OCI-LY1 (cell line): ENCODE measurements at regions not wholly inside any gene's neighbourhood (a gene's known extent, or its start where the extent isn't known, plus 50 kb on each side); places are given as distances from the start of the nearest gene placed in this dataset.

ENCODE experiments used
- H2AFZ ChIP-seq: fragments of 200-600 bp; sonication (generic), shearing (Covaris generic); 2 replicates; pipeline ENCODE4 v1.6.0; 2014; ENCODE audit warnings: antibody characterized with exemption, mild to moderate bottlenecking, low read length
- H3F3A ChIP-seq: fragments of 200-600 bp; sonication (generic), shearing (Covaris generic); 2 replicates; pipeline ENCODE4 v1.6.0; 2014; ENCODE audit warnings: mild to moderate bottlenecking, antibody characterized with exemption, low read length, moderate library complexity; ENCODE audit not compliant: insufficient read depth
- H3K27ac ChIP-seq: fragments of 200-600 bp; sonication (generic); 2 replicates; pipeline ENCODE4 v1.5.1; 2014; ENCODE audit warnings: low read length, mixed run types, mild to moderate bottlenecking, low read depth; ENCODE audit not compliant: poor library complexity, severe bottlenecking
- H3K27me3 ChIP-seq: fragments of 200-600 bp; sonication (generic); 2 replicates; pipeline ENCODE4 v1.6.0; 2014; ENCODE audit warnings: antibody characterized with exemption, mild to moderate bottlenecking, low read length, moderate library complexity; ENCODE audit not compliant: insufficient read depth
- H3K36me3 ChIP-seq: fragments of 200-600 bp; sonication (generic); 2 replicates; pipeline ENCODE4 v1.6.1; 2014; ENCODE audit warnings: mild to moderate bottlenecking, antibody characterized with exemption, low read length, moderate library complexity, mixed read lengths; ENCODE audit not compliant: insufficient read depth
- H3K4me1 ChIP-seq: fragments of 200-600 bp; sonication (generic); 2 replicates; pipeline ENCODE4 v1.5.1; 2014; ENCODE audit warnings: mild to moderate bottlenecking, low read length, moderate library complexity; ENCODE audit not compliant: insufficient read depth, severe bottlenecking
- H3K4me2 ChIP-seq: fragments of 200-600 bp; sonication (generic), shearing (Covaris generic); 2 replicates; pipeline ENCODE4 v1.6.1; 2014; ENCODE audit warnings: low read length
- H3K4me3 ChIP-seq: fragments of 200-600 bp; sonication (generic); 2 replicates; pipeline ENCODE4 v1.5.1; 2014; ENCODE audit warnings: low read length, low read depth, mild to moderate bottlenecking, mixed read lengths; ENCODE audit not compliant: poor library complexity, severe bottlenecking
- H3K79me2 ChIP-seq: fragments of 200-600 bp; shearing (Covaris generic); 2 replicates; pipeline ENCODE4 v1.6.1; 2016; ENCODE audit warnings: mixed run types, low read length, mixed read lengths; ENCODE audit not compliant: insufficient read depth
- H3K9ac ChIP-seq: fragments of 200-600 bp; sonication (generic), shearing (Covaris generic); 2 replicates; pipeline ENCODE4 v1.6.1; 2014; ENCODE audit warnings: mild to moderate bottlenecking, low read length, mixed read lengths
- H3K9me2 ChIP-seq: fragments of 200-600 bp; sonication (generic), shearing (Covaris generic); 2 replicates; pipeline ENCODE4 v1.6.1; 2014; ENCODE audit warnings: low read depth, mild to moderate bottlenecking, low read length, mixed read lengths
- H3K9me3 ChIP-seq: fragments of 200-600 bp; shearing (Covaris generic); 2 replicates; pipeline ENCODE4 v1.6.1; 2014; ENCODE audit warnings: low read length, mixed read lengths
- H4K20me1 ChIP-seq: fragments of 200-600 bp; sonication (generic), shearing (Covaris generic); 2 replicates; pipeline ENCODE4 v1.6.0; 2016; ENCODE audit warnings: mild to moderate bottlenecking, low read length; ENCODE audit not compliant: insufficient read depth
- EZH2 ChIP-seq: fragments of 200-600 bp; sonication (generic), shearing (Covaris generic); IDR thresholded peaks from 2 replicates; pipeline ENCODE4 v1.8.0; 2017; ENCODE audit warnings: borderline replicate concordance, mixed run types, mild to moderate bottlenecking, antibody characterized with exemption, low read length, moderate library complexity, mixed read lengths
- TF ChIP-seq, protein P1 (sequence below): fragments of 200-600 bp; sonication (generic), shearing (Covaris generic); IDR thresholded peaks from 2 replicates; pipeline ENCODE4 v1.5.1; 2017; ENCODE audit warnings: mild to moderate bottlenecking, antibody characterized with exemption, low read length, moderate library complexity, mixed read lengths

DNA sequence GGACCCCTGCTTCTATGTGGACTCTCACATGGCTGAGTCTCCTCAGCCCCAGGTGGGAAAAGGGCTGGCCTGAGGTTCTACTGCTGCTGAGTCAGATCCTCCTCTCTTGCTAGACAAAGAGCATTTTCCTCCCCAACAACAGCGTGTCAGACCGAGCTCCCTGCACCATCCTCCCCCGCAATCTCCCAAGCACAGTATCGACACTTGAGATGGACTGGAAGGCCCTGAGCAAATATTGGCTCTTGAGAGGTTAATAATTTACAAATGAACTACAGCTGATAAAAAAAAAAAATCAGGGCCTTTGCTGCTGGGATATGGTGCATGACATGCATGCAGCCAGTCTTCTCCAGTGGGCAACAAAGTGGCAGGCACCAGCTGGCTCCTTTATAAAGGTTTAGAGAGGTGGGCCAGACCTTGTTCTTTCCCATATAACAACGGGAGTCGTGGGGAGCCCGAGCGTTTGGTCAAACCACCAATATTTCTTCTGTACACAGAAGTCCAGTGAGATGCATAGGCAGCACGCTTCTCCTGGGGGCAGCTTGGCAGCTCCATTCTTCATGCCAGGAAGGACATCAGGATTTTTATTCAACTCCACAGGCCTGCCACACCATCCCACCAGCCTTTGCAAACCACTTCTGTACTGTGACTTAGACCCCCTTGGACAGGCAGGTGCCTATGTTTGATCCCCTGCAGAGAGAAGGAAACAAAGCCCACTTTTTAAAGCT is 55.4 kb upstream of the CAMK1G start:
- Histone ChIP-seq H4K20me1 (no peaks in the 10 kb centered on the region), H3K4me1 (no peaks in the 10 kb centered on the region), H3K4me2 (no peak overlapping the region), H3K79me2 (no peaks in the 10 kb centered on the region), H3K9me2 (no peaks in the 10 kb centered on the region), H3K27ac (no peak overlapping the region), H3K4me3 (no peak overlapping the region), H3K9me3 (no peaks in the 10 kb centered on the region), H3K36me3 (no peaks in the 10 kb centered on the region), H3K27me3 (no peaks in the 10 kb centered on the region), H3K9ac (no peak overlapping the region), H3F3A (no peaks in the 10 kb centered on the region), H2AFZ (no peak overlapping the region)
- no peak for TF ChIP-seq EZH2
- TF ChIP-seq, protein P1, sequence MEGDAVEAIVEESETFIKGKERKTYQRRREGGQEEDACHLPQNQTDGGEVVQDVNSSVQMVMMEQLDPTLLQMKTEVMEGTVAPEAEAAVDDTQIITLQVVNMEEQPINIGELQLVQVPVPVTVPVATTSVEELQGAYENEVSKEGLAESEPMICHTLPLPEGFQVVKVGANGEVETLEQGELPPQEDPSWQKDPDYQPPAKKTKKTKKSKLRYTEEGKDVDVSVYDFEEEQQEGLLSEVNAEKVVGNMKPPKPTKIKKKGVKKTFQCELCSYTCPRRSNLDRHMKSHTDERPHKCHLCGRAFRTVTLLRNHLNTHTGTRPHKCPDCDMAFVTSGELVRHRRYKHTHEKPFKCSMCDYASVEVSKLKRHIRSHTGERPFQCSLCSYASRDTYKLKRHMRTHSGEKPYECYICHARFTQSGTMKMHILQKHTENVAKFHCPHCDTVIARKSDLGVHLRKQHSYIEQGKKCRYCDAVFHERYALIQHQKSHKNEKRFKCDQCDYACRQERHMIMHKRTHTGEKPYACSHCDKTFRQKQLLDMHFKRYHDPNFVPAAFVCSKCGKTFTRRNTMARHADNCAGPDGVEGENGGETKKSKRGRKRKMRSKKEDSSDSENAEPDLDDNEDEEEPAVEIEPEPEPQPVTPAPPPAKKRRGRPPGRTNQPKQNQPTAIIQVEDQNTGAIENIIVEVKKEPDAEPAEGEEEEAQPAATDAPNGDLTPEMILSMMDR, result no peak

DNA sequence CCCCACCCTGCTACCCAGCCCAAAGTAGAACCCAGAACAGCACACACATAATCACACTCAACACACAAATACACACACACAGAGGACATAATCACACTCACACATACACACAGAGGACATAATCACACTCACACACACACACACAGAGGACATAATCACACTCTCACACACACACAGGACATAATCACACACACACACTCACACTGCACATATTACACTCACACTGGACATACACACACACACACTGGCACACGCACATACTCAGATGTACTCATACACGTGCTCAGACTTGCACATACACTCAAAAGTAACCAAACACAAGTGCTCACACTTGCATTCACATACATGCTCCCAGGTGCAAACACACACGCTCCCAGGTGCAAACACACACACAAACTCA is 54.3 kb upstream of the CAMK1G start:
- no peaks in the 10 kb centered on the region for H3F3A ChIP-seq
- H3K4me2 ChIP-seq, result no peak overlapping the region
- no peak overlapping the region for H2AFZ ChIP-seq
- no peaks in the 10 kb centered on the region for H3K9me3 ChIP-seq
- H3K27me3 ChIP-seq, result no peaks in the 10 kb centered on the region
- no peak for TF ChIP-seq EZH2
- TF ChIP-seq, protein P1, result no peak
- H4K20me1 ChIP-seq, result no peaks in the 10 kb centered on the region
- no peaks in the 10 kb centered on the region for H3K4me1 ChIP-seq
- no peaks in the 10 kb centered on the region for H3K36me3 ChIP-seq
- no peaks in the 10 kb centered on the region for H3K9me2 ChIP-seq
- no peak overlapping the region for H3K27ac ChIP-seq
- no peak overlapping the region for H3K4me3 ChIP-seq
- H3K9ac ChIP-seq, result no peak overlapping the region
- H3K79me2 ChIP-seq, result no peaks in the 10 kb centered on the region

DNA sequence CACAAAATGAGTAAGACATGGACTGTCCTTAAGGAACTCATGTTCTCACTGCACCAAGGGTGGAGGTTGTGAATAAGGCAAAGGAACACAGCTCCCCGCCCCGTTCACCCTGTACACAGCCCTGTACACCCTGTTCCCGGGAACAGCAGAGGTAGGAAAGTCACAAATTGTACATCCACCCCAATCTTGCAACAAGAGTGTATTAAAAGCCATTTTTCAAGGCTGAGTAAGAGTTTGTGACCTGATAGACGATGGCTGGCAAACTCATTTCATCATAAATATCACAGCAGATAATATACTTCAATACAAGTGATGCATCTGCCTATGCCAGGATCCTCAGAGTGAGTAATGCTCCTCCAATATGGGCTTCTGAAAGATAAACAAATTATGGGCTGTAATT is 52.5 kb upstream of the CAMK1G start:
- H3K9me3 ChIP-seq, result no peaks in the 10 kb centered on the region

More for the DNA sequence above, 52.5 kb upstream of the CAMK1G start:
- Histone ChIP-seq H3K4me2 (no peak overlapping the region), H4K20me1 (no peaks in the 10 kb centered on the region), H3K79me2 (no peaks in the 10 kb centered on the region), H3K36me3 (no peaks in the 10 kb centered on the region), H3K27ac (no peak overlapping the region), H2AFZ (no peak overlapping the region), H3K4me3 (no peak overlapping the region), H3F3A (no peaks in the 10 kb centered on the region), H3K9me2 (no peaks in the 10 kb centered on the region), H3K4me1 (no peaks in the 10 kb centered on the region), H3K27me3 (no peaks in the 10 kb centered on the region), H3K9ac (no peak overlapping the region)
- TF ChIP-seq, protein P1, result no peak
- no peak for TF ChIP-seq EZH2
